GM23338 (cell line): ENCODE measurements at regions not wholly inside any gene's neighbourhood (a gene's known extent, or its start where the extent isn't known, plus 50 kb on each side); places are given as distances from the start of the nearest gene placed in this dataset.

Experiments used
- ATAC-seq: fragments of 200-7000 bp; cut with Tn5 transposase; 3 replicates; pipeline ENCODE4 v1.9.1; 2020
- DNase-seq: peaks from one replicate; pipeline ENCODE4 v3.0.0-alpha.2; 2015; ENCODE audit warnings: low spot score
- H2AFZ ChIP-seq: fragments of 200-600 bp; sonication (generic); 2 replicates; pipeline ENCODE4 v1.8.0; 2016; ENCODE audit warnings: antibody characterized with exemption, mild to moderate bottlenecking, moderate library complexity
- H3F3A ChIP-seq: fragments of 200-600 bp; sonication (generic); replicated peaks from 2 replicates; pipeline ENCODE4 v1.8.0; 2017; ENCODE audit warnings: antibody characterized with exemption, mixed run types, low read depth
- H3K27ac ChIP-seq: fragments of 200-600 bp; sonication (generic); 2 replicates; pipeline ENCODE4 v1.6.1; 2016; ENCODE audit warnings: low read depth
- H3K27me3 ChIP-seq: fragments of 200-600 bp; sonication (generic); 2 replicates; pipeline ENCODE4 v1.8.0; 2016; ENCODE audit warnings: mild to moderate bottlenecking, mixed run types, moderate library complexity; ENCODE audit not compliant: insufficient read depth
- H3K36me3 ChIP-seq: fragments of 200-600 bp; sonication (generic); 2 replicates; pipeline ENCODE4 v1.8.0; 2016; ENCODE audit warnings: mild to moderate bottlenecking; ENCODE audit not compliant: insufficient read depth
- H3K4me1 ChIP-seq: fragments of 200-600 bp; sonication (generic); 2 replicates; pipeline ENCODE4 v1.8.0; 2016; ENCODE audit warnings: mild to moderate bottlenecking, moderate library complexity; ENCODE audit not compliant: insufficient read depth
- H3K4me2 ChIP-seq: fragments of 200-600 bp; sonication (generic); 2 replicates; pipeline ENCODE4 v1.7.1; 2017; ENCODE audit warnings: mixed run types
- H3K4me3 ChIP-seq: fragments of 200-600 bp; sonication (generic); 2 replicates; pipeline ENCODE4 v1.6.1; 2016; ENCODE audit warnings: mixed run types
- H3K79me2 ChIP-seq: fragments of 200-600 bp; sonication (generic); replicated peaks from 2 replicates; pipeline ENCODE4 v1.8.0; 2017; ENCODE audit warnings: mild to moderate bottlenecking; ENCODE audit not compliant: insufficient read depth
- H3K9me2 ChIP-seq: fragments of 200-600 bp; sonication (generic); 2 replicates; pipeline ENCODE4 v1.8.0; 2017; ENCODE audit not compliant: insufficient read depth
- H4K20me1 ChIP-seq: fragments of 200-600 bp; sonication (generic); replicated peaks from 2 replicates; pipeline ENCODE4 v1.8.0; 2017; ENCODE audit warnings: mild to moderate bottlenecking; ENCODE audit not compliant: insufficient read depth
- H3K27ac Mint-ChIP-seq: 2 replicates; pipeline ENCODE4 v1.8.0; 2020; ENCODE audit warnings: inconsistent platforms, mild to moderate bottlenecking, moderate library complexity, mixed read lengths
- H3K27me3 Mint-ChIP-seq: 3 replicates; pipeline ENCODE4 v1.8.0; 2022; ENCODE audit warnings: low read depth, mild to moderate bottlenecking, moderate library complexity, mixed read lengths, inconsistent platforms; ENCODE audit not compliant: insufficient read depth, poor library complexity
- H3K36me3 Mint-ChIP-seq: 3 replicates; pipeline ENCODE4 v1.8.0; 2021; ENCODE audit warnings: low read depth, mild to moderate bottlenecking, inconsistent platforms, moderate library complexity, mixed read lengths
- H3K4me1 Mint-ChIP-seq: 3 replicates; pipeline ENCODE4 v1.8.0; 2020; ENCODE audit warnings: mild to moderate bottlenecking, inconsistent platforms, mixed read lengths
- H3K4me3 Mint-ChIP-seq: 3 replicates; pipeline ENCODE4 v1.8.0; 2021; ENCODE audit warnings: moderate library complexity, mild to moderate bottlenecking, inconsistent platforms, mixed read lengths
- H3K9me3 Mint-ChIP-seq: 3 replicates; pipeline ENCODE4 v1.8.0; 2020; ENCODE audit warnings: moderate library complexity, mild to moderate bottlenecking, inconsistent platforms, mixed read lengths
- CREB1 ChIP-seq: fragments of 250-450 bp; sonication (Bioruptor Pico); IDR thresholded peaks from 2 replicates; pipeline ENCODE4 v1.5.0; 2020; ENCODE audit warnings: low read depth, mild to moderate bottlenecking, moderate library complexity
- CTCF ChIP-seq, 2 experiments: fragments of 200-600 bp in 1 of 2; sonication (generic) in 1 of 2; conservative IDR thresholded peaks; 2 replicates each; pipeline versions ENCODE4 v1.5.1 to v1.6.1; 2016 to 2017; ENCODE audit warnings: antibody characterized with exemption in 2 of 2, low read depth in 2 of 2, mild to moderate bottlenecking in 2 of 2, moderate library complexity in 1 of 2
- ETS1 ChIP-seq: IDR thresholded peaks from 2 replicates; pipeline ENCODE4 v1.6.1; 2016; ENCODE audit warnings: antibody characterized with exemption
- EZH2 ChIP-seq: fragments of 200-600 bp; sonication (generic); IDR thresholded peaks from one replicate; pipeline ENCODE4 v1.8.0; 2017; ENCODE audit warnings: antibody characterized with exemption, mild to moderate bottlenecking, low read depth; ENCODE audit not compliant: unreplicated experiment
- EZH2phosphoT487 ChIP-seq: fragments of 200-600 bp; sonication (generic); IDR thresholded peaks from one replicate; pipeline ENCODE4 v1.8.1; 2018; ENCODE audit warnings: antibody characterized with exemption; ENCODE audit not compliant: unreplicated experiment
- JUNB ChIP-seq: IDR thresholded peaks from one replicate; pipeline ENCODE4 v1.6.1; 2016; ENCODE audit warnings: antibody characterized with exemption; ENCODE audit not compliant: unreplicated experiment
- NANOG ChIP-seq: IDR thresholded peaks from 2 replicates; pipeline ENCODE4 v1.6.1; 2016; ENCODE audit warnings: antibody characterized with exemption, borderline replicate concordance
- POLR2AphosphoS5 ChIP-seq: IDR thresholded peaks from 2 replicates; pipeline ENCODE4 v1.6.1; 2016; ENCODE audit warnings: antibody characterized with exemption, low read depth
- REST ChIP-seq: IDR thresholded peaks from one replicate; pipeline ENCODE4 v1.6.1; 2018; ENCODE audit warnings: antibody characterized with exemption; ENCODE audit not compliant: unreplicated experiment
- STAT1 ChIP-seq: IDR thresholded peaks from one replicate; pipeline ENCODE4 v1.6.1; 2016; ENCODE audit warnings: antibody characterized with exemption; ENCODE audit not compliant: unreplicated experiment
- ZNF114 ChIP-seq: fragments of 250-450 bp; sonication (Bioruptor Pico); IDR thresholded peaks from 2 replicates; pipeline ENCODE4 v1.5.0; 2020; ENCODE audit warnings: mild to moderate bottlenecking, moderate library complexity
- ZNF331 ChIP-seq: fragments of 250-450 bp; sonication (Bioruptor Pico); IDR thresholded peaks from 2 replicates; pipeline ENCODE4 v1.5.0; 2020; ENCODE audit warnings: low read depth, mild to moderate bottlenecking, moderate library complexity
- ZNF462 ChIP-seq: fragments of 250-450 bp; sonication (Bioruptor Pico); IDR thresholded peaks from 2 replicates; pipeline ENCODE4 v1.5.0; 2020; ENCODE audit warnings: mild to moderate bottlenecking, moderate library complexity

GRCh38 chr16:66290431-66290830 lies 76.1 kb upstream of the CDH5 start:
- Histone ChIP-seq H3K9me2 (no peaks in the 10 kb centered on the region), H3K4me2 (no peak overlapping the region), H3F3A (no peaks in the 10 kb centered on the region), H3K27me3 (no peaks in the 10 kb centered on the region), H3K27ac (no peak overlapping the region), H2AFZ (no peak overlapping the region), H3K79me2 (no peaks in the 10 kb centered on the region), H4K20me1 (no peaks in the 10 kb centered on the region), H3K36me3 (no peaks in the 10 kb centered on the region), H3K4me3 (no peak overlapping the region), H3K4me1 (no peaks in the 10 kb centered on the region)
- TF ChIP-seq STAT1 (no peak), ZNF331 (CRISPR knock-in tag) (no peak), NANOG (no peak), EZH2 (no peak), EZH2phosphoT487 (no peak), REST (no peak), ETS1 (no peak), ZNF462 (no peak), CTCF (conservative IDR thresholded peaks at IDR 0.05; ENCODE audit: low read depth in 2 of 2) (no peak; a peak in 1 of 4 replicates), POLR2AphosphoS5 (no peak), ZNF114 (CRISPR knock-in tag) (no peak), CREB1 (CRISPR knock-in tag) (no peak), JUNB (no peak)
- H3K4me3 Mint-ChIP-seq: no peak overlapping the region
- no peak overlapping the region for H3K27ac Mint-ChIP-seq
- no peaks in the 10 kb centered on the region for H3K9me3 Mint-ChIP-seq
- no peaks in the 10 kb centered on the region for H3K4me1 Mint-ChIP-seq
- no peaks in the 10 kb centered on the region for H3K36me3 Mint-ChIP-seq
- no peak for DNase-seq
- ATAC-seq: no peak
- H3K27me3 Mint-ChIP-seq: peaks cover 4% of the 10 kb centered on the region
